K562 (cell line): ENCODE measurements at regions not wholly inside any gene's neighbourhood (a gene's known extent, or its start where the extent isn't known, plus 50 kb on each side); places are given as distances from the start of the nearest gene placed in this dataset.

ENCODE experiments used
- BACH1 ChIP-seq: fragments of 200-800 bp; sonication (Bioruptor generic); IDR thresholded peaks from 2 replicates; pipeline ENCODE4 v1.6.1; 2016; ENCODE audit warnings: missing genetic modification characterization, missing compliant biosample characterization
- BRCA1 ChIP-seq, 2 experiments: fragments of 450-650 bp in 1 of 2; sonication (generic) in 1 of 2; formaldehyde crosslinking in 1 of 2; IDR thresholded peaks; 2 replicates each; pipeline versions ENCODE4 v1.5.0 to v1.6.1; 2017 to 2020; ENCODE audit warnings: mild to moderate bottlenecking in 1 of 2, missing genetic modification reagents in 1 of 2
- BRF1 ChIP-seq: IDR thresholded peaks from 3 replicates; pipeline ENCODE4 v1.6.1; 2011; ENCODE audit warnings: borderline replicate concordance, mild to moderate bottlenecking; ENCODE audit not compliant: insufficient read length; ENCODE audit errors: extremely low read depth
- C11orf30 ChIP-seq: fragments of 450-650 bp; IDR thresholded peaks from 2 replicates; pipeline ENCODE4 v1.6.1; 2016; ENCODE audit warnings: low read depth, mild to moderate bottlenecking
- EP300 ChIP-seq: IDR thresholded peaks from 2 replicates; pipeline ENCODE4 v1.6.1; 2012; ENCODE audit warnings: low read length, improper control_type of control experiment
- GTF2A2 ChIP-seq: IDR thresholded peaks from 2 replicates; pipeline ENCODE4 v1.6.1; 2016; ENCODE audit warnings: mild to moderate bottlenecking, missing genetic modification characterization, missing compliant biosample characterization
- JUND ChIP-seq, 2 experiments: IDR thresholded peaks; 2 replicates in 1 of 2; 3 replicates in 1 of 2; pipeline ENCODE4 v1.6.1; 2011; ENCODE audit warnings: borderline replicate concordance in 2 of 2, low read depth in 2 of 2, low read length in 2 of 2, improper control_type of control experiment in 1 of 2, missing biosample characterization in 1 of 2, missing genetic modification characterization in 1 of 2, missing genetic modification reagents in 1 of 2
- MAX ChIP-seq: sonication (generic); formaldehyde crosslinking; IDR thresholded peaks from 2 replicates; pipeline ENCODE4 v1.9.0; 2022; ENCODE audit warnings: mild to moderate bottlenecking, missing genetic modification reagents
- PKNOX1 ChIP-seq: fragments of 450-650 bp; IDR thresholded peaks from 2 replicates; pipeline ENCODE4 v1.6.1; 2016
- PRMT5 ChIP-seq: sonication (generic); formaldehyde crosslinking; IDR thresholded peaks from 2 replicates; pipeline ENCODE4 v1.5.0; 2020; ENCODE audit warnings: missing genetic modification reagents
- RB1 ChIP-seq: fragments of 450-650 bp; IDR thresholded peaks from 2 replicates; pipeline ENCODE4 v1.6.1; 2017; ENCODE audit warnings: low read depth, mild to moderate bottlenecking
- RFX1 ChIP-seq: fragments of 450-650 bp; IDR thresholded peaks from 2 replicates; pipeline ENCODE4 v1.6.1; 2016; ENCODE audit warnings: mild to moderate bottlenecking, moderate library complexity
- SMARCA5 ChIP-seq: fragments of 450-650 bp; IDR thresholded peaks from 2 replicates; pipeline ENCODE4 v1.6.1; 2016
- USF1 ChIP-seq: sonication (generic); formaldehyde crosslinking; IDR thresholded peaks from 2 replicates; pipeline ENCODE4 v1.9.0; 2022; ENCODE audit warnings: mild to moderate bottlenecking, missing genetic modification reagents
- ZBTB1 ChIP-seq: sonication (generic); formaldehyde crosslinking; IDR thresholded peaks from 2 replicates; pipeline ENCODE4 v1.8.1; 2023; ENCODE audit warnings: missing genetic modification reagents, low read depth, mild to moderate bottlenecking, borderline replicate concordance
- ZBTB11 ChIP-seq, 3 experiments: fragments of 200-800 bp in 1 of 3; fragments of 250-450 bp in 1 of 3; fragments of 450-650 bp in 1 of 3; sonication (Bioruptor Pico) in 1 of 3; sonication (Bioruptor generic) in 1 of 3; formaldehyde crosslinking in 1 of 3; IDR thresholded peaks; 2 replicates each; pipeline versions ENCODE4 v1.6.1 to v1.8.0; 2016 to 2022; ENCODE audit warnings: mild to moderate bottlenecking in 2 of 3, missing genetic modification characterization in 2 of 3, missing compliant biosample characterization in 1 of 3, moderate library complexity in 1 of 3
- ZBTB49 ChIP-seq: sonication (generic); formaldehyde crosslinking; IDR thresholded peaks from 2 replicates; pipeline ENCODE4 v1.8.0; 2022; ENCODE audit warnings: missing genetic modification reagents, mild to moderate bottlenecking, borderline replicate concordance
- ZNF217 ChIP-seq: sonication (generic); formaldehyde crosslinking; IDR thresholded peaks from 2 replicates; pipeline ENCODE4 v1.8.0; 2022; ENCODE audit warnings: mild to moderate bottlenecking, missing genetic modification reagents
- ZNF316 ChIP-seq: fragments of 450-650 bp; IDR thresholded peaks from 2 replicates; pipeline ENCODE4 v1.6.1; 2016
- ZNF507 ChIP-seq: conservative IDR thresholded peaks from 2 replicates; pipeline ENCODE4 v1.6.1; 2017; ENCODE audit warnings: missing genetic modification characterization, missing compliant biosample characterization
- ZZZ3 ChIP-seq: fragments of 450-650 bp; IDR thresholded peaks from 2 replicates; pipeline ENCODE4 v1.6.1; 2016; ENCODE audit warnings: antibody characterized with exemption, mild to moderate bottlenecking, moderate library complexity

- TF ChIP-seq USF1 (CRISPR knock-in tag) (no peak), ZNF316 (no peak), ZZZ3 (no peak), RB1 (no peak), MAX (CRISPR knock-in tag) (no peak), BRCA1 (IDR thresholded peaks at IDR 0.05) (no peak), BRCA1 (CRISPR knock-in tag; IDR thresholded peaks at IDR 0.05) (no peak), ZBTB49 (CRISPR knock-in tag) (no peak), PKNOX1 (peak; percentile 12; the same call in 1 of the 2 replicates), BRF1 (no peak), BACH1 (tag) (0 out of 2 replicates have a peak, but pooled peaks have one; percentile 16), GTF2A2 (tag) (no peak), ZBTB1 (CRISPR knock-in tag) (no peak), JUND (IDR thresholded peaks at IDR 0.05; ENCODE audit: borderline replicate concordance, low read depth, low read length) (no peak), JUND (tag; IDR thresholded peaks at IDR 0.05; ENCODE audit: borderline replicate concordance, low read depth, low read length) (peak; percentile 37; the same call in 1 of the 3 replicates), ZBTB11 (CRISPR knock-in tag; IDR thresholded peaks at IDR 0.05) (no peak), EP300 (no peak), C11orf30 (no peak), RFX1 (no peak), PRMT5 (CRISPR knock-in tag) (no peak), ZNF507 (tag) (no peak), ZNF217 (no peak), SMARCA5 (no peak)
Measured at GRCh38 chr12:92570056-92570753, 132.6 kb upstream of the PLEKHG7 start (continued).
